Activated CD8-positive, alpha-beta T cell treated with anti-CD3 and anti-CD28 coated beads for 36 hours (primary cell): ENCODE measurements at regions not wholly inside any gene's neighbourhood (a gene's known extent, or its start where the extent isn't known, plus 50 kb on each side); places are given as distances from the start of the nearest gene placed in this dataset.

ENCODE experiments used
- ATAC-seq: fragments of 200-7000 bp; cut with Tn5 transposase; one replicate; pipeline ENCODE4 v1.10.0; 2021; ENCODE audit warnings: mild to moderate bottlenecking, moderate library complexity
- CTCF ChIA-PET: fragments of 350-600 bp; sonication (Branson Sonifier 250); formaldehyde crosslinking; loops from one replicate; lab custom pipeline; 2021; ENCODE audit warnings: antibody characterized with exemption; lab: Charles Lee
- POLR2A ChIA-PET: fragments of 350-600 bp; sonication (Branson Sonifier 250); formaldehyde crosslinking; loops from one replicate; lab custom pipeline; 2021; ENCODE audit warnings: antibody characterized with exemption; lab: Charles Lee
- DNase-seq: peaks from one replicate; pipeline ENCODE4 v3.0.0-alpha.2; 2020
- H3K27ac Mint-ChIP-seq: one replicate; pipeline ENCODE4 v1.8.0; 2021; ENCODE audit warnings: mild to moderate bottlenecking, mixed read lengths
- H3K27me3 Mint-ChIP-seq: one replicate; pipeline ENCODE4 v1.8.0; 2021; ENCODE audit warnings: mixed read lengths
- H3K36me3 Mint-ChIP-seq: one replicate; pipeline ENCODE4 v1.8.0; 2021; ENCODE audit warnings: low read depth, mixed read lengths
- H3K4me1 Mint-ChIP-seq: one replicate; pipeline ENCODE4 v1.8.0; 2021; ENCODE audit warnings: low read depth, mixed read lengths
- H3K4me3 Mint-ChIP-seq: one replicate; pipeline ENCODE4 v1.8.0; 2021; ENCODE audit warnings: mild to moderate bottlenecking, moderate library complexity, mixed read lengths
- H3K9me3 Mint-ChIP-seq: one replicate; pipeline ENCODE4 v1.8.0; 2021; ENCODE audit warnings: mixed read lengths
- CTCF ChIP-seq: fragments of 200-600 bp; IDR thresholded peaks from one replicate; pipeline ENCODE4 v1.8.0; 2022; ENCODE audit warnings: antibody characterized with exemption, mild to moderate bottlenecking
- intact Hi-C: fragments of 100-400 bp; cut with micrococcal nuclease; formaldehyde crosslinking; loops from one replicate; pipeline ENCODE4 v1.10.0; 2022

- no peaks in the 10 kb centered on the region for H3K4me1 Mint-ChIP-seq
- no peaks in the 10 kb centered on the region for H3K36me3 Mint-ChIP-seq
- peaks cover 1% of the 10 kb centered on the region for H3K9me3 Mint-ChIP-seq
- TF ChIP-seq CTCF: no peak
- H3K4me3 Mint-ChIP-seq: no peak overlapping the region
- ChIA-PET POLR2A (no interaction called here), CTCF (no interaction called here)
- H3K27me3 Mint-ChIP-seq: no peaks in the 10 kb centered on the region
- intact Hi-C loops: no loop called here
- ATAC-seq: no peak
- H3K27ac Mint-ChIP-seq: no peak overlapping the region
- no peak for DNase-seq
Measured at GRCh38 chr2:188881434-188881833, 92.7 kb upstream of the COL3A1 start.

DNA sequence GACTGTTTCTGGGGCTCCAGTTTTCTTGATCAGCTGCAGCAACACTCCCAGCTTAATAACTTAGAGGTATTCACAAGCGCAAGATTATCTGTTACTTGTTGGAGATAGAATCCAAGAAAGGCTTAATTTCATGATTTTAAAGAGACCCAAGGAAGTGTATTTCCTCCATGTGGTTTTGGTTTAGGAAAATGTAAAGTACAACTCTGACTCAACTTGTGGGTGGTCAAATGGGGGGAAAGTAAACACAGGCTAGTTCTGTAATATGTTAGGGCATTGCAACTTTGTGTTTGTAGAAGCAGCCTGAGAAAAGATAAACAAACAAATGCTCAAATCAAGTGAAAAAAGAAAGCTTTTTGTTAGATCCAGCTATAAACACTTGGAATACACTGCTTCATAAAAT is 90.1 kb upstream of the COL3A1 start:
- CTCF ChIA-PET: no interaction called here
- intact Hi-C loops: no loop called here
- H3K36me3 Mint-ChIP-seq: no peaks in the 10 kb centered on the region
- no peak for ATAC-seq
- POLR2A ChIA-PET: no interaction called here
- no peak overlapping the region for H3K4me3 Mint-ChIP-seq
- H3K4me1 Mint-ChIP-seq: no peaks in the 10 kb centered on the region
- H3K9me3 Mint-ChIP-seq: no peaks in the 10 kb centered on the region
- no peak for TF ChIP-seq CTCF
- no peak for DNase-seq
- H3K27me3 Mint-ChIP-seq: no peaks in the 10 kb centered on the region
- no peak overlapping the region for H3K27ac Mint-ChIP-seq

- intact Hi-C loops: no loop called here
- no peak for TF ChIP-seq CTCF
- Mint-ChIP-seq H3K27me3 (no peaks in the 10 kb centered on the region), H3K4me3 (no peak overlapping the region), H3K27ac (no peak overlapping the region), H3K36me3 (no peaks in the 10 kb centered on the region), H3K9me3 (no peaks in the 10 kb centered on the region), H3K4me1 (no peaks in the 10 kb centered on the region)
- ChIA-PET CTCF (no interaction called here), POLR2A (no interaction called here)
- ATAC-seq: no peak
- no peak for DNase-seq
Measured at GRCh38 chr2:188884517-188884916, 89.7 kb upstream of the COL3A1 start.

- H3K4me1 Mint-ChIP-seq: no peaks in the 10 kb centered on the region
- no peaks in the 10 kb centered on the region for H3K36me3 Mint-ChIP-seq
- DNase-seq: no peak
- no peak overlapping the region for H3K27ac Mint-ChIP-seq
- intact Hi-C loops: no loop called here
- TF ChIP-seq CTCF: no peak
- ChIA-PET CTCF (no interaction called here), POLR2A (interaction anchor here (0.5 kb wide), 1 partner anchor 250 kb away, joined by 3 read pairs; no protein-coding TSS in a partner anchor)
- H3K4me3 Mint-ChIP-seq: no peak overlapping the region
- no peak for ATAC-seq
- no peaks in the 10 kb centered on the region for H3K27me3 Mint-ChIP-seq
- no peaks in the 10 kb centered on the region for H3K9me3 Mint-ChIP-seq
Measured at GRCh38 chr2:188889187-188889586, 85.0 kb upstream of the COL3A1 start.

DNA sequence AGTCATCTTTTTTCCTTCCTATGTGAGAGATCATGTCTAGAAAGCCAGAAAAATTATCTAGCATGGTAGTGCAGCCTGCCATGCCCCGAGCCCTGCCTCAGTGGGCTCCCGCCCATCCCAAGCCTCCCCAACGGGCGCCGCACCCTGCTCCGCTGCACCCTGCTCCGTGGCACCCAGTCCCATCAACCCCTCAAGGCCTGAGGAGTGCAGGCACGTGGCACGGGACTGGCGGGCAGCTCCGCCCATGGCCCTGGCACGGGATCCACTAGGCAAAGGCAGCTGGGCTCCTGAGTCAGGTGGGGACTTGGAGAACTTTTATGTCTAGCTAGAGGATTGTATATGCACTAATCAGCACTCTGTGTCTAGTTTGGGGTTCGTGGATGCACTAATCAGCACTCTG is 83.4 kb upstream of the COL3A1 start:
- ChIA-PET POLR2A (no interaction called here), CTCF (no interaction called here)
- ATAC-seq: no peak
- intact Hi-C loops: no loop called here
- Mint-ChIP-seq H3K27ac (no peak overlapping the region), H3K4me3 (no peak overlapping the region), H3K36me3 (no peaks in the 10 kb centered on the region), H3K4me1 (no peaks in the 10 kb centered on the region), H3K27me3 (no peaks in the 10 kb centered on the region), H3K9me3 (no peaks in the 10 kb centered on the region)
- no peak for DNase-seq
- no peak for TF ChIP-seq CTCF
